AG20443 (cell line): ENCODE measurements at regions not wholly inside any gene's neighbourhood (a gene's known extent, or its start where the extent isn't known, plus 50 kb on each side); places are given as distances from the start of the nearest gene placed in this dataset.
A peak's percentile ranks its signal among the peaks of the same experiment; 100 is the strongest.

Source experiments
- DNase-seq: peaks from one replicate; pipeline ENCODE4 v3.0.0; 2012; ENCODE audit warnings: low spot score, mixed read lengths

- no peak for DNase-seq
These were observed 156.8 kb upstream of the BCL6 start for GRCh38 chr3:187902041-187902471.

- DNase-seq = no peak
These were observed 157.7 kb upstream of the BCL6 start for GRCh38 chr3:187902936-187903335.

GRCh38 chr3:187903697-187904096 is 158.4 kb upstream of the BCL6 start:
- DNase-seq = no peak

- DNase-seq = no peak
These were observed 161.1 kb upstream of the BCL6 start for GRCh38 chr3:187906416-187906815.

- DNase-seq = no peak
These were observed 161.7 kb upstream of the BCL6 start for GRCh38 chr3:187906920-187907319.

- DNase-seq = no peak
These were observed 164.6 kb upstream of the BCL6 start for GRCh38 chr3:187909866-187910265.

- DNase-seq = no peak
These were observed 166.7 kb upstream of the BCL6 start for GRCh38 chr3:187912007-187912406.

GRCh38 chr3:187913617-187914033 is 168.4 kb upstream of the BCL6 start:
- no peak for DNase-seq

- no peak for DNase-seq
These were observed 169.0 kb upstream of the BCL6 start for GRCh38 chr3:187914231-187914630.

- DNase-seq = no peak
These were observed 170.8 kb upstream of the BCL6 start for GRCh38 chr3:187916072-187916471.

- DNase-seq = no peak
These were observed 172.9 kb upstream of the BCL6 start for GRCh38 chr3:187918081-187918644.

GRCh38 chr3:187919048-187919447 is 173.8 kb upstream of the BCL6 start:
- no peak for DNase-seq

- DNase-seq = no peak
These were observed 174.3 kb upstream of the BCL6 start for GRCh38 chr3:187919544-187919943.

GRCh38 chr3:187920030-187920429 is 174.8 kb upstream of the BCL6 start:
- no peak for DNase-seq

GRCh38 chr3:187920913-187921312 is 175.6 kb upstream of the BCL6 start:
- DNase-seq = peak; percentile 37

- DNase-seq = no peak
These were observed 176.3 kb upstream of the BCL6 start for GRCh38 chr3:187921391-187922074.

- no peak for DNase-seq
These were observed 177.6 kb upstream of the BCL6 start for GRCh38 chr3:187922704-187923416.

- DNase-seq = no peak
These were observed 179.4 kb upstream of the BCL6 start for GRCh38 chr3:187924651-187925050.

- no peak for DNase-seq
These were observed 180.1 kb upstream of the BCL6 start for GRCh38 chr3:187925326-187925725.

- DNase-seq = no peak
These were observed 181.4 kb upstream of the BCL6 start for GRCh38 chr3:187926620-187927019.

GRCh38 chr3:187927565-187927964 is 182.3 kb upstream of the BCL6 start:
- no peak for DNase-seq

GRCh38 chr3:187929112-187929816 is 184.0 kb upstream of the BCL6 start:
- DNase-seq = no peak

GRCh38 chr3:187930021-187930420 is 184.8 kb upstream of the BCL6 start:
- DNase-seq = no peak
